ENCODE measurements at regions not wholly inside any gene's neighbourhood (a gene's known extent, or its start where the extent isn't known, plus 50 kb on each side); places are given as distances from the start of the nearest gene placed in this dataset.

DNA sequence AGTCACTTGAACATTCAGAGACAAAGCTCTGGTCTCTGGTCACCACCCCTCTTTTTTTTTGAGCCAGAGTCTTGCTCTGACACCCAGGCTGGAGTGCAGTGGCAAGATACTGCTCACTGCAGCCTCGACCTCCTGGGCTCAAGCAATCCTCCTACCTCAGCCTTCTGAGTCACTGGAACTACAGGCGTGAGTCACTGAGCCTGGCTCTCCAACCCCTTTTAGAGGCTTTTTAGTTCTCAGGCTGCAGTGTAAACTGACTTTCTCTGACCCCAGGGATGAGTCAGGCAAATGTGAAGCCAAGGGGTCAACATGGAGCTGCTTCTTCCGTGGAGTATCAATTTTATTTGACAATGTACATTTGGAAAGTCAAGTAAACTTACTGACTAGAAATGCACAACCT is 229.2 kb downstream of the PTTG2 start:
- no peak for DNase-seq (ENCODE audit: low read depth, low spot score)

DNA sequence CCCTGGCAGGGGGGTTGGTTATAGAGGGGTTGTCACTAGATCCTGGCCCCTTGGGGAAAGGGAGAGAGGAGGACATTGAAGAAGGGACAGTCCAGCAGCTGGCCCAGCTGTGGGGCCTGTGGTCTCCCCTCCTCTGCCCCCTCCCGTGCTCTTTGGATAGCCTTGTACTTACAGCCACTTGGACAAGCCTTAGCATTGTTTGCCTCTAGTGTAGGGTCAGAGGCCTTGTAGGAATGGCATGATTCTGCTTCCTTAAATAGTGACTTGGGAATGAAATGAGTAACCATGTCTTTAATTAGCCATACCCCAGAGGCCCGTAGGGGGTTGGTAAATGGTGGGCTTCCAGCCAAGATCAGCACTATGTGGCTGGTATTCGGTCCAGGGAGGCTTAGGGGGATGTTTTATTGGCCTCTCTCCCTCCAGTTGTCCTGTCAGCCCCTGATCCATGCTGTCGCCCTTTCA is 230.6 kb downstream of the PTTG2 start:
- DNase-seq (ENCODE audit: low read depth, low spot score): no peak

GRCh38 chr4:38192516-38192915 is 232.3 kb downstream of the PTTG2 start:
- DNase-seq (ENCODE audit: low read depth, low spot score): no peak

- no peak for DNase-seq (ENCODE audit: low read depth, low spot score)
These were observed 233.2 kb downstream of the PTTG2 start for GRCh38 chr4:38193236-38193863.

DNA sequence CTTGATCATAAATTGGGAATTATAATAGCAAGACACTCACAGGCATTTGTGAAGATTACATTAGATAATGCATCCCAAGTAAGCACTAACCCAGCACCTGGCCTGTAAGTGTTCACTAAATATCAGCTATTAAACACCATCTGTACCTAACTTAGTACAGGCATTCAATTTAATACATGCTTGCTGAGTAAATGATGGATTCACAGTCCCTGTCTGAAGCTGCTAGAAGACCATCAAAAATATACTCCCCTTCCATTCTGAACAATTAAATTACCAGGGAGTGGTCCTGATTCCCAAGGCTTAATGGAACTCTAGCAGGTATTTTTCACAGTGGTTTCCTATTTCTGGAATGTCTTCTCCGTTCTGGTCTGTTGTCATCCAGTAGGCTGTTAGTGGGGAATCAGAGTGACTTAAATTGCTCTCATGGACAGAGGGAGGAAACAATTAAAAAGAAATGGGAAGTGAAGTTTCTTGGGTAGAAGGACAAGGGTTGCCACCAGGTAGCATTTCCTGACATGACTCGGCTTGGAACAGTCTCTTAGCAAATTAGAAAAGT is 233.9 kb downstream of the PTTG2 start:
- DNase-seq (ENCODE audit: low read depth, low spot score): no peak

GRCh38 chr4:38195486-38195885 is 235.3 kb downstream of the PTTG2 start:
- no peak for DNase-seq (ENCODE audit: low read depth, low spot score)

DNA sequence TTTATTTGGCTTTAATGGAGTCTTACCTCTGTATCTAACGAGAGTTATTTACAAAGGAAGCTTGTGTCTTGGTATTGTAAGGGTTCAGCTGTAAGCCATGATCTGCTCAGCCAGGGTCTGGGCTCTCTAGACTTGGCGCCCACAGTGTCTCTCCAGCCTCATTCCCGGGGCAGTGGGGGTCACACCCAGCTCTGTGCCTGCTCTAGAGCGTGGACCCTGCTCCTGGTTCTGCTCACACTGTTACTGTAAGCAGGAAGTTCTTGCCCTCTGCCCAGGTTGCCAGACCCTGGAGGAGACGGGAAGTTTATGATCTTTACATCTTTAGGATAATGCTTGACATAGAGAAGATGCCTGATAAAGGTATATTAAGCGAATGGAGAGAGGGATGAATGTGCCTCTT is 235.7 kb downstream of the PTTG2 start:
- DNase-seq (ENCODE audit: low read depth, low spot score): no peak

DNA sequence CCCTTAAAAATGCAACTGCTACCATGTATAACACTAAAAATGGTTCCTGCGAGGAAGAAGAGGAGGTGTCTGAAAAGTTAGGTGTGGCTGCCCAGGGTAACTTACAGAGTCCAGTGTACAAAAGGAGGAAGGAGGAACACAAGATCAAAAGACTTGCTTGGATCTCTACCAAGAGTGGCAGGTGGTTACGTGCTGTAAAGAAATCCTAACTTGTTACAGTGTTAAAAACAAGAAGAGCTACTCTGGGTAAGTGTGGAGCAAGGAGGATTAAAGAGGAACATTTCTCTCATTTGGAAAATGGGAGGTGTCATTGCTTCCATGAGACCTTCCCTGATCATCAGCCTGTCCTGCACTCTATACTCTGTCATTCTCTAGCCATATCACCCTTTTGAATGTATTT is 242.0 kb downstream of the PTTG2 start:
- no peak for DNase-seq (ENCODE audit: low read depth, low spot score)

DNA sequence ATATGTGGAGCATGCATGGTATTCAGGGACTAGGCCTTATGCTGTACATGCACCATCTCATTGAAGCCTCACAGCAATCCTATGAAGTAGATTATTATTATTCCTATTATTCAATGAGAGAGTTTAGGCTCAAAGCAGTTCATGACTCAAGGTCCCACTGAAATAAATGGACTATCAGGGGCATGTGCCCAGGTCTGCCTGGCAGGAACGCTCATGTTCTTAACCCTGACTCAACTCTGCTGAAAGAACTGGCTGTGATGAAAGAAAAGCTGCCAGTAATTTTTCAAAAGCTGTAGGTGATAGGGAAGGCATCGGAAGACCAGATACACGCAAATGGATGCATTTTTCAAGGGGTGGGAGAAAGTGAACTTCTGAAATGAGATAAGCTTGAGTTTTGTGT is 243.4 kb downstream of the PTTG2 start:
- no peak for DNase-seq (ENCODE audit: low read depth, low spot score)

GRCh38 chr4:38204339-38205035 is 244.3 kb downstream of the PTTG2 start:
- DNase-seq (ENCODE audit: low read depth, low spot score): no peak

DNA sequence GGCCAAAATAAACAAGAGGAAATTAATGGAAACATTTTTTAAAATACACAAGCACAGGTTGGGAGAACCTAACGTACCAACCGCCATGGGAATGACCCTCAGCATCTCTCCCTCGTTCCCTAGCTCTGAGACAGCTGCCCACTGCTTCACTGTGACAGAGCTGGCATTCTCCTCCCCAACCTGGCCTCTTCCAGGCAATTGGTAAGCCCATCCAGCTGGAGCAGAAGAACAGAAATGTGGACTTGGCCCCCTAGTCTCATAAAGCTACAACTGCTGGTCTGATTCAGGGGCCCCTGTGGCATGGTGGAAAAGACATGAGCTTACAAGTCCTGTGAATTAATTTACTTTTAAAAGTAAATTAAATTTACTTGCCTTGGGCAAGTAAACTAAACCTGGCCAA is 245.1 kb downstream of the PTTG2 start:
- DNase-seq (ENCODE audit: low read depth, low spot score): no peak

DNA sequence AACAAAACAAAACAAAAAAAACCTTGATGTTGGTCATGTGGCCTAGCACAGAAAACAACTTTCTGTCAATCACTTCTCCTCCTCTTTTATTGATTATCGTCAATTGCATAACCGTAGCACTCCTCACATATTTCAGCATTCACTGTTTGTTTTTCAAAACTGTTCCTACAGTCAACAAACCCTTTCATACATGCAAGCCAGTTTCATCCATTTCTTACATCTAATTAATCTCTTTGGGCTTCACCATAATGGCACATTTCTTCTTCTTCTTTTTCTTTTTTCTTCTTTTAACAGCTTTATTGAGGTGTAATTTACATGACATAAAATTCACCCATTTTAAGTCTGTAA is 246.9 kb downstream of the PTTG2 start:
- DNase-seq (ENCODE audit: low read depth, low spot score): no peak

DNA sequence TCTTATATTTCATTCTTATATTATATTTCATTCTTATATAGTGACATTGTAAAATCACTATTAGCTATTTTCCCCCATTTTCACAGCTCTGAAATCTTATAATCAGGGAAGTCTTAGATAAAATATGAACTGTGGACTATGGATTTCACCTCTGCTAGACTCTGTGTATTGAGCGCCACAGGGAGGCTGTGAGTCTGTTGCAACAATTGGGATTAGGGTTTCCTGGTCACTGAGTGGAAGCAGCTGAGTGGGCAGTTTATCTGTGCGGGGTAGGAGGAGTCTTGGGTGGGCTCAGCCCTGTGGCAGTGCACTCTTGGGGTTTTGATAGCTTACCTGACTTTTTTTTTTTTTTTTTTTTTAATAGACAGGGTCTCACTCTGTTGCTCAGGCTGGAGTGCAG is 249.5 kb downstream of the PTTG2 start:
- DNase-seq (ENCODE audit: low read depth, low spot score): no peak

- no peak for DNase-seq (ENCODE audit: low read depth, low spot score)
These were observed 250.4 kb downstream of the PTTG2 start for GRCh38 chr4:38210396-38211114.

- no peak for DNase-seq (ENCODE audit: low read depth, low spot score)
These were observed 251.7 kb downstream of the PTTG2 start for GRCh38 chr4:38211885-38212284.

- no peak for DNase-seq (ENCODE audit: low read depth, low spot score)
These were observed 253.0 kb downstream of the PTTG2 start for GRCh38 chr4:38213083-38213805.

- DNase-seq (ENCODE audit: low read depth, low spot score): no peak
These were observed 262.7 kb downstream of the PTTG2 start for GRCh38 chr4:38222892-38223291.

DNA sequence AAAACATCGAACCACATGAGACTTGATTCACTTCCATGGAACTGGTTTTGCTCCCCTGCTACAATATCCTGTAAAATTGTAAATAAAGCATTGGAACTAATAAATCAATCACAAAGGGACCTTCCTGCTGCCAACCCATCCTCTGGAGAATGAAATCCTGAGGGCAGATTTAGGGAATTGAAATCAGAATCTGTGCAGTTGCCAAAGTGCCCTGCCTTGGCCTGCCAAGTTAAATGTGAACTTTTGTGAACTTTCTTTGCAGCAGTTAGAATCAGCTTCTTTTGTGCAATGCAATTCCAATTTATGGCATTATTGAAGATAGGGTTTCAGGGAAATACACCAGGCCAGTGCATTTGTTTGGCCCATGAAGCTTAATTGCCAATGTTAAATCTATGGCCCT is 263.1 kb downstream of the PTTG2 start:
- no peak for DNase-seq (ENCODE audit: low read depth, low spot score)

DNA sequence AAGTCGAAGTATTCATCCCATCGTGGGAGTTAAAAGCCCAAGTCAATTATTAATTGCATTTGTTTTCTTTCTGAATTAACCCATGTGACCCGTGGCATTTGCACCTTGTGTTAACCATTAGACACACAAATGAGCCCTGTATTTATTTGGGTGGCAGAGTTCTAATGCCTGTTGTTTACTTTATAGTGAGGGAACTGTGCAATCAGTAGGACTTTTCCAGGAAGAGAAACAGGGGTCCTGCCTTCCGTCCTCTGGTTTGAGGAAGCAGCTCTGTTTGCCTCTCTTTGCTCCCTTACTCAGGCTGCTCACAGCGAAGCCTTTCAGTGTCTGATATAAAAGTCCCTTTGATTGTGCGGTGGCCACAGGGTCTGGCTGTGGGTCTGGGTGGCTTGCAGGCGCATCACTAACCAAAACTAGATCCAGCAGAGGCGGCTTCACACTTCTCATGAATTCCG is 263.6 kb downstream of the PTTG2 start:
- no peak for DNase-seq (ENCODE audit: low read depth, low spot score)

- no peak for DNase-seq (ENCODE audit: low read depth, low spot score)
These were observed 264.7 kb downstream of the PTTG2 start for GRCh38 chr4:38224850-38225249.

DNA sequence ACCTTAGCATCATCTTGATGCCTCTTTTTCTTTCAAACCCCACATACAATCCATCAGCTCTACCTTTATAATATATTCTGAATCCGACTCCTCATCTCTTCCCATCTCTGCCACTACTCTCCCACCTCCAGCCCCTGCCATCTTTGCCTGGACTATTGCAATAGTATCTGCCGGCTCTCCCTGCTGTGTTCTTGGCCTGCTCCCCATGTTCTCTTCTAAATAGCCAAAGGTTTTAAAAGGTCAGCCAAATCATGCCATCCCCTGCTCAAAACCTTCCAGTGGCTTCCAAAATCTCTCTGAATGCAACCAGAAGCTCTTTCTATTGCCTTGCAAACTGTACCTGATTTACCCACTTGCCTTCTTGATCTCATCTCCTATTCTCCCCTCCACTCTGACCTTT is 266.0 kb downstream of the PTTG2 start:
- DNase-seq (ENCODE audit: low read depth, low spot score): no peak
